SKM-1 treated with dmso at 0.1 percent for 144 hours (cell line): ENCODE measurements at regions not wholly inside any gene's neighbourhood (a gene's known extent, or its start where the extent isn't known, plus 50 kb on each side); places are given as distances from the start of the nearest gene placed in this dataset.

Experiments used
- DNase-seq: peaks from one replicate; lab custom pipeline; 2025; ENCODE audit not compliant: unreplicated experiment; lab: John Stamatoyannopoulos, UW

DNA sequence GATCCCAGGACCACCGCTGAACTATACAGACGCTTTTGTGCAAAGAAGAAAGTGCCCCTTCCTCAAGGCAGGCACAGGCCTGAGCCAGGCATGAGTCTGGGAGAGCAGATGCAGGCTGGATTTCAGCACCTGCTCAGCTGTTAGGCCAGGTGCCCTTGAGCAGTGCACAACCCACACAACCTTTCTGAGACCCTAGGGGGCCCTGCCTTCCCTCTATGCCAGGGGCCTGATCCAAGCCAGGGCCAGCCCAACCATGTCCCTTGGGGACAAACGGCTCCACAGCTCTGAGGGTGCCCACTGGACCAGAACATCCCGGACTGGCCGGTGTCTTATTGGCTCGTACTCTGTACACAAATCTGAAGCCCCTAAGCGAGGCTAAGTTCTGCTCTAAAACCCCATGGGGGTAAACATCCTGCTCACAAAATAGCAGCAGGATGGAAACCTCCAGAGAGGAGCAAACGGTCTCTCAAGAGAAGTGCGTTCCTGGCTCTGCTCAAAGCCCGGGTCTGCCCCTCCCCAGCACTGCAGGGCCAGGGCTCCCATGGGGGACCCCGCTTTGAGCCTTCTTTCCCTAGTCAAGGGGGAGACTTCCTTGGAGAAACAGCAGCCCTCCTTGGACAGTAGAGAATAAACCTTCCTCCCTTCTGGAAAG is 275.1 kb downstream of the NPHP4 start:
- DNase-seq: no peak

GRCh38 chr1:5716126-5716525 is 276.1 kb downstream of the NPHP4 start:
- DNase-seq: no peak

DNA sequence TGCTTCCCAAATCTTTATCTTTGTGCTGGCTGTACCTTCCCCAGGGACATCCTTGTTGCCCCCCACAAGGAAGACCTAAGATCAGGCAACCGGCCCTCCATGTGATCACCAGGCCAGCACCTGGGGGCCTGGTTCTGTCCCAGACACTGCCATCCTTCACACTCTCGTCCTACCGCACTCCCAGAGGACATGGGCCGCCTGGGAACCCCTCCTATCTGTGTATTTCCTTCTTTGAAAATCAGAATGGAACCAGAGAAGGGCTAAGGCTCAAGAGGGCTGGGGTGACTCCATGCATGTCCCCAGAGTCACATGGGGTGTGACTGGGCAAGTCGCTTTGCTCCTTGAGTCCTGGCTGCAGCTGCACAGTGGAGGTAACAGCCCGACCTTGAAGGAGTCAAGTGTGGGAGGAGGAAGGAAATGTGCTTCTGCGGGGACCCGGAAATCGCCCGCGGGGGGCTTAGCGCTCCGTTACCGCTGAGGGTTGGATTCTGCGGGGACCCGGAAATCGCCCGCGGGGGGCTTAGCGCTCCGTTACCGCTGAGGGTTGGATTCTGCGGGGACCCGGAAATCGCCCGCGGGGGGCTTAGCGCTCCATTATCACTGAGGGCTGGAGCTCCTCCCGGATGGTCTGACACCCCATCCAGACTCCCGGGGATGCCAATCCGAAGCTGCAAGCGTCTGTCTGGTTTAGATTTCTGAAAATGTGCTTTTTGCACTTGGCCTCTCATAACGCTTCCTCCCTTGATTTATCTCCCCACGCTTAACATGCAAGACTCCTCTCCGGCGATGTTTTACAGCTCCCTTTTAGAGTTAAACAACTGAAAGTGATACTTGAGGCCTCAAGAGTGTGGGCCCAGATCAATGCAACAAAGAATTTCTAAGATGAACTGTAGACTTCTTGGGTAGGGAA is 278.9 kb downstream of the NPHP4 start:
- DNase-seq: no peak

- no peak for DNase-seq
Measured at GRCh38 chr1:5711956-5712645, 280.1 kb downstream of the NPHP4 start.

- no peak for DNase-seq
Measured at GRCh38 chr1:5711079-5711478, 281.1 kb downstream of the NPHP4 start.

GRCh38 chr1:5709976-5710375 is 282.2 kb downstream of the NPHP4 start:
- no peak for DNase-seq

- DNase-seq: no peak
Measured at GRCh38 chr1:5709461-5709975, 282.7 kb downstream of the NPHP4 start.

GRCh38 chr1:5708346-5709245 is 283.6 kb downstream of the NPHP4 start:
- DNase-seq: no peak

DNA sequence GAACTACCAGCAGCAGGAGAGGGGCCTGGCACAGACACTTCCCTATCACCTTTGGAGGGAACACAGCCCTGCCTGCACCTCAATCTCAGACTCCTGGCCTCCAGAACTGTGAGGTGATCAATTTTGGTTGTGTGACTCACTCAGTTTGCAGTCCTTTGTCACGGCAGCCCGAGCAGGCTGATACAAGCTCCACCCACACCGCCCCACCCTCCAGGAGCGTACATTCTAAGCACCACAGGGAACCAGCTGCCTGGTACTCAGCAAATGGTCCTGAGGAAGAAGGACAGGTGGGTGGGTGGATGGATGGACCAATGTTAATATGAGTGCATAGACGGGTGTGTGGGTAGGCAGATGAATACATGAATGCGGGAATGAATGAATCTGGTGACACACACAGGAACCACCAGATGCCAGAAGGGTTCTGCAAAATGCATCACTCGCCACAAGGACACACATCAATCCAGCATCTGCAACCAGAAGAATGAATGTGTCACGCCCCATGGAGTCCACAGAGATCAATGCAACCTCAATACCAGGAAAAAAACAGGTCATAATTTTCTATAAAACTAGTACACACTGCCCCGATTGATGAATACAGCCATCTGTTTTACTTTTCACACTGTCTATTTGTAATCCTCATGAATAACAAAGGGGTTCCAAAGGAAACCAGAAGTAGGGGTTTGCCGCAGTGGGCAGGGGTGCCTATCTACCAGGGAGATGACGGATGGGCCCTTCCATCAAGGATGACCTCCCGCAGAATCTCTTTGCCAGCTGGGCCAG is 284.5 kb downstream of the NPHP4 start:
- no peak for DNase-seq

- no peak for DNase-seq
Measured at GRCh38 chr1:5706239-5706638, 286.0 kb downstream of the NPHP4 start.

DNA sequence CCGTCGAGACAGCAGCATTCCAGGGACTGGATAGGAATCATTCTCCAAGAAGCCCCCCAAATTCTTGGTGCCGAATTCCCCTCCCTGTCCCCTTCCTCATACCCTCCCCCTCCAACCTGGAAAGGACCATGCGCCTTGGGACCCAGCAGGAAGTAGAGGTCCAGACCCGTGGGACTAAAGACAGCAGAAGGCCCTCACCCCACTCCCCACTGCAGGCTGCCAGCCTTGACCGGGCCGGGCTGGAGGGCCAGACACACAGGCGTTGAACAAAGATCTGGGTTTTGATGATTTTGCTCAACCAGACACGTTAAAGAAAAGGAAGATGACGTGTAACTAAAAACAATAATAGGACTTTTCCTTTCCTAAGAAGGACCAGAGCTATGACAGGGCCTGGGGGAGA is 286.5 kb downstream of the NPHP4 start:
- no peak for DNase-seq

DNA sequence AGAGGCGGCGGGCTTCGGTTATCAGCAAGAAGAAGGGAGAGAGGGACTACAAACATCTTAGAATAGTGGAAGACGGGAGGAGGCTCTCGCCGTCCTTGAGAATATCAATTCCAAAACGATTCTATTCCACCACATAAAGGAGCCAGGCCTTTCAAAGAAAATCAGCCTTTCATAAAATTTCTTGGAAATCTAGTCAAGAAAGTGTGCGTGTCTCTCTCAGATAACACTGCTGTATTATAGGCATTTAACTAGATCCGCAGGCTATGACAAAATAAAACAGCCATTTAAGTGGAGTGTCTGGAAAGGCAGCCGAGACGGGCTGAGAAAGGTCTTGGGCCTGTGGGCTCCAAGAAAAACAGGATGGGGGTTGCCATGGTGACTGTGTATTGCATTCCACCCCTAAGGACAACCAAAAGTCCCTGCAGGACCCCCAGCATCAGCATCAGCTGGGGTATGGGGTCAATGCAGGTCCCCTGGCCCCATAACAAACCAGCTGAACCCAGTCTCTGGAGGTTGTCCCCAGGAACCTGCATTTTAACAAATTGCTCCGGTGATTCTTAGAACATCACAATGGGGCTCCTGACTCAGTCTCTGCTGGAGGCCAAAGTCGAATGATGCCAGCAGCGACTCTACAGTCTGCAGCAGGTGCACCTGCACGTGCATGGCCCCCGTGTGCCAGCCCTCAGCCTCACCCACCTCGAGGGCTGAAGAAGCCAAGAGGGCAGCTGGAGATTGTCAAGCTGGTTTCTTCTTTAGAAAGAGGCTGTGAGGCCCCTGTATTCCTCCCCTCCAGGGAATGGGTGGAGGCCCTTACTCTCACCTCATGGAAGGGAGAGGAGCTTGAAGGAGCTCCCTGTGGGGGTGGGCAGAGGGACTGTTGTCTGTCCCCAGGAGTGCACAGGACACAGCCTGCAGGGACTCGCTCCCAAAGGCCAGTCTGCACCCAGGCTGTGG is 287.4 kb downstream of the NPHP4 start:
- no peak for DNase-seq

- DNase-seq: no peak
Measured at GRCh38 chr1:5701642-5702041, 290.6 kb downstream of the NPHP4 start.

DNA sequence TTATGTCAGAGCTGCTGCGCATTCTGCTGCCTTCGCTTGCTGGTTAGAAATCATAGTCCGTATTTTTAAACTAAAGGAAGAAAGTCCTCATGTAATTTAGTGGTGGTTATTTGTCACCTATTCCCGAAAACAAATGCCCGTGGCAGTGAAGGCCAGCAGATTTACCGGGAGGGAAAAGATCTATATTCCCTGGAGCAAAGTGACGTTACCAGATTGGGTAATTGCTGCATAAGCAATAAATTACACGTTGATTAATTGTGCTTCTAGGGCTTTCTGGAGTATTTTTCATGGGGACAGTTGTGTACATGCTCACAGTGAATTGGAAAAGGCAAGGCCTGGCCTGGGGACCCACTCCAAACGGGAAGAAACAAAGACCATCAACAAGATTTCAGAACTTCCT is 298.7 kb downstream of the NPHP4 start:
- no peak for DNase-seq

DNA sequence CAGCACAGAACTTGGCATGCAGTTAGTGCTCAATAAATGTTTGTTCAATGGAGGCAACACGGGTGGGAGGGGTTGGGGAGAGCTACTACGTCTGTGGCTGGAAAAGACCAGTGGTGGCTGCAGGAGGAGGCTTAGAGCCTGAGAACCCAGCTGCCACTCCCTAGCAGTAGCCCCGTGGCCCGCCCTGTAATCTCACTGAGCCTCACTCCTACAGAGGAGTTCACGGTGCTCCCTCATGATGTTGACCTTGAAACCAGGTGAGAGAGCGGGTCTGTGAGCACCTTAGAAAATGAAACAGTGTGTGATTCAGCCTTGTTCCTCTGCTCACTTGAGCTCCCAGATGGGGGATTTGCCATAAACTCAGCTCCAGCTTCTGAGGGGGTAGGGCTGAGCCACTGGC is 299.6 kb downstream of the NPHP4 start:
- DNase-seq: no peak

DNA sequence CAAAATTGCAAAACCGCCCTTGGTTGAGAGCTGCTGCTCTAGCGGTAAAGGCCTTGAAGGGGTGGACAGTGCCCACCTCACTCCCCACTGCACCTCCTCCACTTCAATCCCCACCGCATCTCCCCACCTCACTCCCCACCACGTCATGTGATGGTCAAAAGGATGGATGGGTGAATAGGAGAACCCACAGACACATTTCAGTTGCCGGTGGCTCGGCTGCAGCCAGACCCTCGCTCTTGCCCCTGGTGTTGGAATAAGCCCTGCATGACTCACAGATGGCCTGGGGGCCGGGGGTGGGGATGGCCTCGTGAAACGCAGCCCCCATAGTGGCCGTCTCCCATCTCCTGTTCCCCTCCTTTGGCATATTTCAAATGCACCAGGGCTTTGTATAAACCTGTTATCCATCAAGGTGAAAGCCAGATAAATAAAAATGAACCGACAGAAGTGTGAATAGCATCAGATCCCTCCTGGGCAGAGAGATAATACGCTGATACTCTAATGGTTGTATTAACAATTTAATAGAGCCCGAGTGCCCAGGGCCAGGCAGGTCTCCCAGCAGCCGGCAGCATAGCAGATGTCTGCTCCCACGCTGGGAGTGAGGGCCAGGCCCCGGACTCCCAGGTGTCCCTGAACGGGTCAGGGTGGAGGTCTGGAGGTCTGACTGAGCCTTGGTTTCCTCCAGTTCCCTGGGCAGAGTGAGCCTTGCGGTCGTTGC is 300.3 kb downstream of the NPHP4 start:
- DNase-seq: no peak

DNA sequence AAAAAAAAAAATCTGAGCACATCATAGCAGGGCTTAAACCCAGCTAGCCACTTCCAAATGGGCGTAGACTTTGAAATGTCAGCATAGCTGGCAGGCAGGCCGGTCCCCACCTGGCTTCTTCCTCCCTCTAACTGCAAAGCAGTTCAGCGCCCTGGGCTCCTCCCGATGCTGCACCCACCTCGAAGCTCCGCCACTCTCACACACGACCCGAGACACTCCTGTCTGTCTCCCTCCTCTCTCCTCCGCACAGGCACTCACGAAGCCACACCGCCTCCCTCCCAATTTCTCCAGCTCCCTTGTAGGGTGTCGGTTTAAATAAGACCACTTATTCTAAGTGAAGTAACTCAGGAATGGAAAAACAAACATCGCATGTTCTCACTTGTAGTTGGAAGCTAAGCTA is 301.3 kb downstream of the NPHP4 start:
- no peak for DNase-seq

DNA sequence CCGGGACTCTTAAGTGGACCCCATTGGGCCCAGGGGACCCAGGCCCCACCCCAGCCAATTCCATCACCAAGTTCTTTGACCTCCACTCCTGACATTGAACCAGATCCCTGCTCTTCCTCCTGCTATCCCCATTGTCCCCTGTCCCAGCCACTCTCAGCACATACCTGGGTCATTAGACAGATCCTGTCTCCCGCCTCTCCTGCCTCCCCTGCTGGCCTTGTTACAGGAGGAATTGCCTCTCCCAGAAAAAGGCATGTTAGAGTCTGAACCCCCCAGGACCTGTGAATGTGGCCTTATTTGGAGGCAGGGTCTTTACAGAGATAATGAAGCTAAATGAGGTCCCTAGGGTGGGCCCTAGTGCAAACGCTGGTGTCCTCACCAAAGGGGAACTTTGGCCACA is 301.9 kb downstream of the NPHP4 start:
- DNase-seq: no peak
